Cardiac muscle cell (in vitro differentiated cells and primary cell): ENCODE measurements at regions not wholly inside any gene's neighbourhood (a gene's known extent, or its start where the extent isn't known, plus 50 kb on each side); places are given as distances from the start of the nearest gene placed in this dataset.

Experiments
- DNase-seq, 2 donors: peaks; one replicate each; pipeline versions ENCODE4 v3.0.0 to v3.0.0-alpha.2; 2010 to 2017; ENCODE audit warnings: low read depth in 1 of 2, low spot score in 1 of 2
- H3K27ac ChIP-seq: fragments of 200-600 bp; sonication (generic); 2 replicates; pipeline ENCODE4 v1.5.1; 2016
- H3K27me3 ChIP-seq: fragments of 200-600 bp; sonication (generic); 2 replicates; pipeline ENCODE4 v1.6.0; 2016; ENCODE audit warnings: control low read depth
- H3K36me3 ChIP-seq: fragments of 200-600 bp; sonication (generic); 2 replicates; pipeline ENCODE4 v1.5.1; 2016; ENCODE audit warnings: control low read depth
- H3K4me1 ChIP-seq: fragments of 200-600 bp; sonication (generic); 2 replicates; pipeline ENCODE4 v1.8.1; 2017; ENCODE audit warnings: low read depth, mild to moderate bottlenecking, mixed run types
- H3K4me3 ChIP-seq: fragments of 200-600 bp; sonication (generic); 2 replicates; pipeline ENCODE4 v1.5.1; 2016; ENCODE audit warnings: mild to moderate bottlenecking
- H3K9me3 ChIP-seq: fragments of 200-600 bp; sonication (generic); 2 replicates; pipeline ENCODE4 v1.5.1; 2017; ENCODE audit warnings: low read depth, mild to moderate bottlenecking, control low read depth
- TF ChIP-seq, protein P1 (sequence below): IDR thresholded peaks from 2 replicates; pipeline ENCODE4 v1.5.1; 2012; ENCODE audit warnings: low read depth, mild to moderate bottlenecking, low read length

- Histone ChIP-seq H3K4me3 (no peak overlapping the region), H3K27me3 (no peaks in the 10 kb centered on the region), H3K36me3 (no peaks in the 10 kb centered on the region), H3K27ac (no peak overlapping the region), H3K9me3 (no peaks in the 10 kb centered on the region), H3K4me1 (no peaks in the 10 kb centered on the region)
- no peak for DNase-seq
- TF ChIP-seq, protein P1, sequence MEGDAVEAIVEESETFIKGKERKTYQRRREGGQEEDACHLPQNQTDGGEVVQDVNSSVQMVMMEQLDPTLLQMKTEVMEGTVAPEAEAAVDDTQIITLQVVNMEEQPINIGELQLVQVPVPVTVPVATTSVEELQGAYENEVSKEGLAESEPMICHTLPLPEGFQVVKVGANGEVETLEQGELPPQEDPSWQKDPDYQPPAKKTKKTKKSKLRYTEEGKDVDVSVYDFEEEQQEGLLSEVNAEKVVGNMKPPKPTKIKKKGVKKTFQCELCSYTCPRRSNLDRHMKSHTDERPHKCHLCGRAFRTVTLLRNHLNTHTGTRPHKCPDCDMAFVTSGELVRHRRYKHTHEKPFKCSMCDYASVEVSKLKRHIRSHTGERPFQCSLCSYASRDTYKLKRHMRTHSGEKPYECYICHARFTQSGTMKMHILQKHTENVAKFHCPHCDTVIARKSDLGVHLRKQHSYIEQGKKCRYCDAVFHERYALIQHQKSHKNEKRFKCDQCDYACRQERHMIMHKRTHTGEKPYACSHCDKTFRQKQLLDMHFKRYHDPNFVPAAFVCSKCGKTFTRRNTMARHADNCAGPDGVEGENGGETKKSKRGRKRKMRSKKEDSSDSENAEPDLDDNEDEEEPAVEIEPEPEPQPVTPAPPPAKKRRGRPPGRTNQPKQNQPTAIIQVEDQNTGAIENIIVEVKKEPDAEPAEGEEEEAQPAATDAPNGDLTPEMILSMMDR: no peak
Measured at GRCh38 chr11:15754221-15754620, 602.1 kb downstream of the SOX6 start.

DNA sequence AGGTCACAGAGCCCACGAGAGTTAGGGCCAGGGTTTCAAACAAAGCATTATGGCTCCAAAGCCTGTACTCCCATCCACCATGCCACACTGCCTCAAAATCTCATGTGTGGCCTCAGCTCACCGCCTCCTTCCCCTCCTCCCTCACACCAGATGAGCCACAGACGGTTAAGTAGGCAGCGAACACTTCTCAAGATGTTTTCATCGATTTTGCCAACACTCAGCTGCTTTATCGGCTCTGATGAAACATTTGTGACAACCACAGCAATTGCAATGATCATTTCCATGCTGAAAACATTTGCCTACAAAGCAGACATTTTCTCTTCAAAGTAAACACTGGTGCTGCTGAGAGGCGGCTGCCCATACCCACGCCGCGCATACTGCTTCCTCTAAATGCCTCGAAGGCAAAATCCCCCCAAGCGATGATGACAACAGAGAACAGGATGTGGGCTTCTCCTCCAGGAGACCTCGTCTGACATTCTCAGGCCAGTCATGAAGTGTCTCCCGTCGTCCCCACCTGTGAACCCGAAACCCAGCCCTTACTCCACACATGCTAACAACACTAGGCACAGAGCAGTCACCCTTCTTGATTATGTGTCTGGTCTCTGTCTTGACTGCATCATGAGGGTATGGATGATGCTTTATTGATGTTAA lies 599.2 kb downstream of the SOX6 start:
- no peaks in the 10 kb centered on the region for H3K9me3 ChIP-seq
- no peaks in the 10 kb centered on the region for H3K27me3 ChIP-seq
- DNase-seq: no peak
- no peak overlapping the region for H3K27ac ChIP-seq
- no peaks in the 10 kb centered on the region for H3K4me1 ChIP-seq
- no peaks in the 10 kb centered on the region for H3K36me3 ChIP-seq
- TF ChIP-seq, protein P1: no peak
- H3K4me3 ChIP-seq: no peak overlapping the region

GRCh38 chr11:15758857-15759465 lies 597.4 kb downstream of the SOX6 start:
- H3K27ac ChIP-seq: no peak overlapping the region
- no peaks in the 10 kb centered on the region for H3K9me3 ChIP-seq
- H3K4me3 ChIP-seq: no peak overlapping the region
- no peaks in the 10 kb centered on the region for H3K27me3 ChIP-seq
- no peak for DNase-seq
- TF ChIP-seq, protein P1: no peak
- H3K4me1 ChIP-seq: no peaks in the 10 kb centered on the region
- no peaks in the 10 kb centered on the region for H3K36me3 ChIP-seq

- no peaks in the 10 kb centered on the region for H3K36me3 ChIP-seq
- TF ChIP-seq, protein P1: no peak
- H3K9me3 ChIP-seq: no peaks in the 10 kb centered on the region
- H3K4me1 ChIP-seq: no peaks in the 10 kb centered on the region
- no peak for DNase-seq
- no peak overlapping the region for H3K4me3 ChIP-seq
- no peak overlapping the region for H3K27ac ChIP-seq
- no peaks in the 10 kb centered on the region for H3K27me3 ChIP-seq
Measured at GRCh38 chr11:15761235-15761634, 595.1 kb downstream of the SOX6 start.

GRCh38 chr11:15764326-15764725 lies 592.0 kb downstream of the SOX6 start:
- H3K4me1 ChIP-seq: no peaks in the 10 kb centered on the region
- H3K36me3 ChIP-seq: no peaks in the 10 kb centered on the region
- no peak overlapping the region for H3K4me3 ChIP-seq
- TF ChIP-seq, protein P1: no peak
- no peak for DNase-seq
- no peaks in the 10 kb centered on the region for H3K27me3 ChIP-seq
- H3K27ac ChIP-seq: no peak overlapping the region
- H3K9me3 ChIP-seq: no peaks in the 10 kb centered on the region
